Coronary artery (tissue), 2 donors: ENCODE measurements at regions not wholly inside any gene's neighbourhood (a gene's known extent, or its start where the extent isn't known, plus 50 kb on each side); places are given as distances from the start of the nearest gene placed in this dataset.

Source experiments
- DNase-seq: peaks from one replicate; pipeline ENCODE4 v3.0.0-alpha.2; 2017; ENCODE audit warnings: low spot score
- H3K27ac ChIP-seq, 2 donors: fragments of 200-600 bp; sonication (generic); one replicate each; pipeline ENCODE4 v1.5.1; 2016 to 2019
- H3K4me3 ChIP-seq: fragments of 200-600 bp; sonication (generic); 2 replicates; pipeline ENCODE4 v1.5.1; 2016; ENCODE audit warnings: mild to moderate bottlenecking, moderate library complexity
- TF ChIP-seq, protein P1 (sequence below): fragments of 200-600 bp; sonication (generic); IDR thresholded peaks from one replicate; pipeline ENCODE4 v1.5.1; 2019; ENCODE audit warnings: antibody characterized with exemption

DNA sequence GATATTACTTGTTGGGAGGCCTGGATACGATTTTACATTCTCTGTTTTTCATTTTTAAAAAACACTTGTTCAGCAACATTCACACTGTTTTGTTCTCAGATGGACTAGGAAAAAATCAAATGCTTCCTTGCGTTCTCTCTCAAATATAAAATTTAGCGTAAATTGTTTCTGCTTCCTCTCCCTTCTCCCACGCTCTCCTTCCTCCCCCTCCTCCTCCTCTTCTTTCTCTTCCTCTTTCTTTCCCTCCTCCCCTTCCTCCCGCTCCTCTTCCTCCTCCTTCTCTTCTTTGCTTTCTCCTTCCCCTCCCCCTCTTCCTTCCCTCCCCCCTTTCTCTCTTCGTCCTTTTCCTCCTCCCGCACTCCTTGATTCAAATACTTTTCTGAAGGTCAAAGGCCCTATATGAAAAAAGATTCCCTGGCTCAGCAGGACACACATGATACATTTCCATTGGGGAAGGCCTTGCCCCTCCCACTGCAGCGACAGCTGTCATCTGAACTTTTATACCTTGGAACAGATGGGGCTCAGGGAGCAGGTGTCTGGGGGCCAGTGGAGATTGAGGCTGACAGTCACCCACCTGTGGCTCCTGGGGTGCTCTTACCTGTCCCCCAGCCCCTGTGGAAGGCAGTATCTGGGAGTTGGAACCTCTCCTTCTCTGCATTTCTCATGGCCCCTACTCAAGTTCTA lies 99.4 kb upstream of the SDK2 start:
- no peak overlapping the region for H3K4me3 ChIP-seq
- H3K27ac ChIP-seq = no peak overlapping the region
- TF ChIP-seq, protein P1, sequence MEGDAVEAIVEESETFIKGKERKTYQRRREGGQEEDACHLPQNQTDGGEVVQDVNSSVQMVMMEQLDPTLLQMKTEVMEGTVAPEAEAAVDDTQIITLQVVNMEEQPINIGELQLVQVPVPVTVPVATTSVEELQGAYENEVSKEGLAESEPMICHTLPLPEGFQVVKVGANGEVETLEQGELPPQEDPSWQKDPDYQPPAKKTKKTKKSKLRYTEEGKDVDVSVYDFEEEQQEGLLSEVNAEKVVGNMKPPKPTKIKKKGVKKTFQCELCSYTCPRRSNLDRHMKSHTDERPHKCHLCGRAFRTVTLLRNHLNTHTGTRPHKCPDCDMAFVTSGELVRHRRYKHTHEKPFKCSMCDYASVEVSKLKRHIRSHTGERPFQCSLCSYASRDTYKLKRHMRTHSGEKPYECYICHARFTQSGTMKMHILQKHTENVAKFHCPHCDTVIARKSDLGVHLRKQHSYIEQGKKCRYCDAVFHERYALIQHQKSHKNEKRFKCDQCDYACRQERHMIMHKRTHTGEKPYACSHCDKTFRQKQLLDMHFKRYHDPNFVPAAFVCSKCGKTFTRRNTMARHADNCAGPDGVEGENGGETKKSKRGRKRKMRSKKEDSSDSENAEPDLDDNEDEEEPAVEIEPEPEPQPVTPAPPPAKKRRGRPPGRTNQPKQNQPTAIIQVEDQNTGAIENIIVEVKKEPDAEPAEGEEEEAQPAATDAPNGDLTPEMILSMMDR = no peak
- no peak for DNase-seq

DNA sequence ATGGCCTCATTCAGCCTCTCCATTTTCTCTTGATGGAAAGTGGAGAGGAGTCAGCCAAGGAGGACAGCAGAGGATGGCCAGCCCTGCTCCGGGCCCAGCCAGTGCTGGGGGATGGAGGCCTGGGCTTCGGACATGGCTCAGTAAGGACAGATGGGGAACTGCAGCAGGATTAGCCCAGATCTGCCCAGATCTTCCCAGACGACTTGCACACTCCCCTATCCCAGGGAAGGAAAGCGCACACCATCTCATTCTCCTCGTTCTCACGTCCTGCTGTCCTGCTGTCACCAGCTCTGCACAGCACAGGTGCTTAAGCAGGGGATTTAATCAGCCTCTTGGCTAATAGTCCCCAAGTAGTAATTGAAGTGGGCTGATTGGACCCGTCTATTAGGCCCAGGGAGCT lies 100.2 kb upstream of the SDK2 start:
- TF ChIP-seq, protein P1 = no peak
- DNase-seq = no peak
- no peak overlapping the region for H3K4me3 ChIP-seq
- no peak overlapping the region for H3K27ac ChIP-seq

DNA sequence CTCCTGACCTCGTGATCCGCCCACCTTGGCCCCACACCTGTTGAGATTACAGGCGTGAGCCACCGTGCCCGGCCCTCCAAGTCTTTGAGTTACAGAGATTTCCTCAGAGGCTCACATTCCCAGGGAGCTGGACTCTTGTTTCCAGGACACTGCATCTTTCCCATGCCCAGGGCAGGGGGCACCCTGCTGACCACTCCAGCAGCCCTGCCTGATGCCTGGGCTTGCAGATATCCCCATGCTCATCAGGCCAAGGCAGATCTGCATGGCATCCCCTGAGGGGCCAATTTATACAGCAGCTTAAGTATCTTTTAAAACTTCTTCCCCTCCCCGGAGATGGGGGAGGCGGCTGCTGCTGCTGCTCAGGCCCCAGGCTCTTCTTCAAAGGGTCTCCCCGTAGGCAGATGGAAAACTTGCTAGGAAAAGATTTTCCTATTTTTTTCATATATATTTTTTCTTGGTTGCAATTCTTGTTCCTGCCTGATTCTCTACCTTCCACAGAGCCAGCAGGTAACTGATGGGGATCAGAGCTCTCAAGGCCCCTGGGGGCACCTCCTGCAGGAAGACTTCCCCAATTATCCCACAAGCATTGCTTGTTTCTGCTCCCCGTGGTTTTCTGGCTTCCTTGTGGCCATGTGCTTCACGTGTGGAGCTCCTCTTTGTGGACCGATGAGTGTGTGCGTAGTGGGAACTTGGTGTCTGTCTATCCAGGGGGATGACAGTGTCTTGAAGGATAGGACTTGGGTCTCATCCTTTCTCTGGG lies 102.2 kb upstream of the SDK2 start:
- DNase-seq = no peak
- H3K27ac ChIP-seq = no peak overlapping the region
- TF ChIP-seq, protein P1 = no peak
- no peak overlapping the region for H3K4me3 ChIP-seq

DNA sequence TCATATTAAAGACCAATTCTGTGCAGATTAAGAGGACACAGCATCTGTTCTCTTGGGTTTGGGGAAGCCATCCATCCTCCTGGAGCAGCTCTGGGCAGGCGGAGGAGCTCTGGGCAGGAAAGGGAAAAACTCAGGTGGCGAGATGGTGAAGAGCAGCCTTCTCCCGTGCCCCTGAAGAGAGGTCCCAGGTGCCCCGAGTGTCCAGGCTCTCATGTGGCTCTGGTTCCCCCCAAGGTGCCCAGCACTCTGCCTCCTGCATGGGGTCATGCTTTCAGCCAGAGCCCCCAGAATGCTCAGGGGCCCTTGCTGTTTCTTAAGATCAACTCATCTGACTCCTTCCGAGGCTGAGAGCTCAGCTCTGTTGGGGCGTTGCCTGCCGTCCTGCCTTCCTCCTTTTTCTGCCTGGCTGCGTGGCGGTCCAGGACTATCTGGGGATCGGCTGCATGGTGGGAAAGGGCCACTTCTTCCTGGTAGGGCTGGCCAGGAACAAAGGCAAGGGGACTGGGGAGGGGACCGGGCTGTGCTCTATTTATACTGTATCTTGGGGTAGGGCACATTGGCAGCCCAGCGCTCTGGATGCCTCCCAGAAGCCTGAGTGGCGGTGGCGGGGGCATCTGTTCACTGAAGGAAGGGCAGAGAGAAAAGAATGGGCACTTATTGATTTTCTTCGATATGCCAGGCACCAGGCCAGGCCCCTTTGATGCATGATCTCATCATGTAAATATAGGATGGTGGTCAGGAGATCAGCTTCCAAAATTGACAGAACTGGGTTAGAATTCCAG lies 103.2 kb upstream of the SDK2 start:
- TF ChIP-seq, protein P1 = no peak
- no peak for DNase-seq
- Histone ChIP-seq H3K27ac (no peak overlapping the region), H3K4me3 (no peak overlapping the region)

DNA sequence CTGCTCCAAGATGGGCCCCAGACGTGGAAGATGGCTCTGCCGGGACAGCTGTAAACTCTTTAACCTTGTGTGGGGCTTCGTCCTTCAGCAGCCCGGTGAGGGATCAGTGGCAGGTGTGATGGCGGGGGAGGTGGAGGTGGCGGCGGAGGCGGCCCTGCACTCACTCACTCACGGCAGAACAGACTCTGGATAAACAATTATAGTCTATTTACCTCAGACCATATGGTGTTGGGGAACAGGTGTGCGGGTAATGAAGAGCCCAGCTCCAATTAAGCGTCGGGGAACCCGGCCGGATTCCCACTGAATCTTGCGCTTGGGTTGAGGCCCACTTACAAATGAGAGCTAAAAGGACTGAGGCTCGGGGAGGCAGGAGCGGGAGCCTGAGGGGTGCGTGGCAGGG lies 104.3 kb upstream of the SDK2 start:
- TF ChIP-seq, protein P1 = no peak
- no peak for DNase-seq
- no peak overlapping the region for H3K27ac ChIP-seq

DNA sequence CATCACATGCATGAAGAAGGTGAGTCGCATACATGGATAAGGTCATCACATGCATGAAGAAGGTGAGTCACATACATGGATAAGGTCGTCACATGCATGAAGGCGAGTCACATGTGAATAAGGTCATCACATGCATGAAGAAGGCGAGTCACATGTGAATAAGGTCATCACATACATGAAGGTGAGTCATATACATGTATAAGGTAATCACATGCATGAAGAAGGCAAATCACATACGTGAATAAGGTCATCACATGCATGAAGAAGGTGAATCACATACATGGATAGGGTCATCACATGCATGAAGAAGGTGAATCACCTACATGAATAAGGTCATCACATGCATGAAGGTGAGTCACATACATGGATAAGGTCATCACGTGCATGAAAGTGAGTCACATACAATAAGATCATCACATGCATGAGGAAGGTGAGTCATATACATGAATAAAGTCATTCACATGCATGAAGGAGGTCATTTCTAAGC lies 105.1 kb upstream of the SDK2 start:
- TF ChIP-seq, protein P1 = no peak
- Histone ChIP-seq H3K27ac (no peak overlapping the region), H3K4me3 (no peak overlapping the region)
- no peak for DNase-seq

More for the DNA sequence above, 104.3 kb upstream of the SDK2 start:
- no peak overlapping the region for H3K4me3 ChIP-seq
